Activated CD8-positive, alpha-beta T cell treated with anti-CD3 and anti-CD28 coated beads for 36 hours (primary cell): ENCODE measurements at regions not wholly inside any gene's neighbourhood (a gene's known extent, or its start where the extent isn't known, plus 50 kb on each side); places are given as distances from the start of the nearest gene placed in this dataset.

ENCODE experiments used
- ATAC-seq: fragments of 200-7000 bp; cut with Tn5 transposase; one replicate; pipeline ENCODE4 v1.10.0; 2021; ENCODE audit warnings: mild to moderate bottlenecking, moderate library complexity
- CTCF ChIA-PET: fragments of 350-600 bp; sonication (Branson Sonifier 250); formaldehyde crosslinking; loops from one replicate; lab custom pipeline; 2021; ENCODE audit warnings: antibody characterized with exemption; lab: Charles Lee
- POLR2A ChIA-PET: fragments of 350-600 bp; sonication (Branson Sonifier 250); formaldehyde crosslinking; loops from one replicate; lab custom pipeline; 2021; ENCODE audit warnings: antibody characterized with exemption; lab: Charles Lee
- DNase-seq: peaks from one replicate; pipeline ENCODE4 v3.0.0-alpha.2; 2020
- H3K27ac Mint-ChIP-seq: one replicate; pipeline ENCODE4 v1.8.0; 2021; ENCODE audit warnings: mild to moderate bottlenecking, mixed read lengths
- H3K27me3 Mint-ChIP-seq: one replicate; pipeline ENCODE4 v1.8.0; 2021; ENCODE audit warnings: mixed read lengths
- H3K36me3 Mint-ChIP-seq: one replicate; pipeline ENCODE4 v1.8.0; 2021; ENCODE audit warnings: low read depth, mixed read lengths
- H3K4me1 Mint-ChIP-seq: one replicate; pipeline ENCODE4 v1.8.0; 2021; ENCODE audit warnings: low read depth, mixed read lengths
- H3K4me3 Mint-ChIP-seq: one replicate; pipeline ENCODE4 v1.8.0; 2021; ENCODE audit warnings: mild to moderate bottlenecking, moderate library complexity, mixed read lengths
- H3K9me3 Mint-ChIP-seq: one replicate; pipeline ENCODE4 v1.8.0; 2021; ENCODE audit warnings: mixed read lengths
- intact Hi-C: fragments of 100-400 bp; cut with micrococcal nuclease; formaldehyde crosslinking; loops from one replicate; pipeline ENCODE4 v1.10.0; 2022
- TF ChIP-seq, protein P1 (sequence below): fragments of 200-600 bp; IDR thresholded peaks from one replicate; pipeline ENCODE4 v1.8.0; 2022; ENCODE audit warnings: antibody characterized with exemption, mild to moderate bottlenecking

DNA sequence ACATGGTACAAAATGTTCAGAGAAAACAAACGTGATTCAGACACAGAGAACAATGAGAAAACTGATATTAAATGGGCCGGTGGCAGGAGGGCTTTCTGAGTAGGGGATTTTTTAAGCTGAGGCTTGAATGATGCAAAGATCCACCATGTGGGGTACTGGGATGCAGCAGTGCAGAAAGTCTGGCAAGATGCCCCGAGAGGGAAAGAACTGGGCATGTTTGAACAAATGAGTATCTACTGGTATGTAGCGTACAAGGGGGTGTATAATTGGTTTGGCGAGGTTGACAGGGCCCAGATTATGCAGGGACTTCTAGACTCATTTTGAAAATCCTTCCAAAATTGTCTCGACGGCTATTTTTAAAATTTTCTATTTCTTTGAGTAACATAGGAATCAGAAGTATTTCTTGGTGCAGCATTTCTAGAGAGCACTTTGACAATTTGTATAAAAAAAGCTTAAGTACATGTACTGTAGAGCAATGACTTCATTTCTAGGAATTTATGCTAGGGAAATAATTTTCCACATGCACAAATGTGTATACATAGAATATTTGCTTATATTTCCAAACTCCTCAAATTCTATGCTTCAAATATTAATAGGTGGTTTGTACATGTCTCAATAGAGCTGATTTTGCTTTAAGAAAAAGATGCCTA, 119.6 kb upstream of the DOK5 start:
- Mint-ChIP-seq H3K4me3 (no peak overlapping the region), H3K27me3 (peaks cover 10% of the 10 kb centered on the region), H3K27ac (no peak overlapping the region), H3K9me3 (no peaks in the 10 kb centered on the region), H3K36me3 (no peaks in the 10 kb centered on the region), H3K4me1 (peaks cover 7% of the 10 kb centered on the region)
- TF ChIP-seq, protein P1, sequence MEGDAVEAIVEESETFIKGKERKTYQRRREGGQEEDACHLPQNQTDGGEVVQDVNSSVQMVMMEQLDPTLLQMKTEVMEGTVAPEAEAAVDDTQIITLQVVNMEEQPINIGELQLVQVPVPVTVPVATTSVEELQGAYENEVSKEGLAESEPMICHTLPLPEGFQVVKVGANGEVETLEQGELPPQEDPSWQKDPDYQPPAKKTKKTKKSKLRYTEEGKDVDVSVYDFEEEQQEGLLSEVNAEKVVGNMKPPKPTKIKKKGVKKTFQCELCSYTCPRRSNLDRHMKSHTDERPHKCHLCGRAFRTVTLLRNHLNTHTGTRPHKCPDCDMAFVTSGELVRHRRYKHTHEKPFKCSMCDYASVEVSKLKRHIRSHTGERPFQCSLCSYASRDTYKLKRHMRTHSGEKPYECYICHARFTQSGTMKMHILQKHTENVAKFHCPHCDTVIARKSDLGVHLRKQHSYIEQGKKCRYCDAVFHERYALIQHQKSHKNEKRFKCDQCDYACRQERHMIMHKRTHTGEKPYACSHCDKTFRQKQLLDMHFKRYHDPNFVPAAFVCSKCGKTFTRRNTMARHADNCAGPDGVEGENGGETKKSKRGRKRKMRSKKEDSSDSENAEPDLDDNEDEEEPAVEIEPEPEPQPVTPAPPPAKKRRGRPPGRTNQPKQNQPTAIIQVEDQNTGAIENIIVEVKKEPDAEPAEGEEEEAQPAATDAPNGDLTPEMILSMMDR, result no peak
- ChIA-PET CTCF (no interaction called here), POLR2A (no interaction called here)
- ATAC-seq, result no peak
- intact Hi-C loops, result no loop called here
- no peak for DNase-seq

DNA sequence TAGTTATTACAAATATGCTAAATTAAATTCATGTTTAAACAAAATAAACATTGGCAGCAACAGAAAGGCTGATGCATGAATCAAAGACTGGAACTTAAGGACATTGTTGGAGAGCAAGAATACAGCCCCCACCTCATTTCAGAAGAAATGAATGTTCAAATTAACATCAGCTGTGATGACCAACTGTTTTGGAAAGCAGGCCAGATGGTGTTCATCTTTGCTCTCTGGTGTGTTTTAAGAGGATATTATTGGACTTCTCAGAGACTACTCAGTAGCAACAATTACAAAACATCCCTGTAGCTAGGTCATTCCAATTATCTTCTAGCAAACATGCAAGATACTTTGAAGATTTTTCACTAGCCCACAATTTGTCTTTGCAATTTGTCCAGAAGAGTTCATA, 118.6 kb upstream of the DOK5 start:
- ATAC-seq (no peak), DNase-seq (no peak)
- Mint-ChIP-seq H3K4me1 (peaks cover 5% of the 10 kb centered on the region), H3K27ac (no peak overlapping the region), H3K9me3 (no peaks in the 10 kb centered on the region), H3K36me3 (no peaks in the 10 kb centered on the region), H3K27me3 (peaks cover 12% of the 10 kb centered on the region), H3K4me3 (no peak overlapping the region)
- TF ChIP-seq, protein P1, result no peak
- POLR2A ChIA-PET, result no interaction called here
- intact Hi-C loops, result no loop called here
- CTCF ChIA-PET, result no interaction called here

DNA sequence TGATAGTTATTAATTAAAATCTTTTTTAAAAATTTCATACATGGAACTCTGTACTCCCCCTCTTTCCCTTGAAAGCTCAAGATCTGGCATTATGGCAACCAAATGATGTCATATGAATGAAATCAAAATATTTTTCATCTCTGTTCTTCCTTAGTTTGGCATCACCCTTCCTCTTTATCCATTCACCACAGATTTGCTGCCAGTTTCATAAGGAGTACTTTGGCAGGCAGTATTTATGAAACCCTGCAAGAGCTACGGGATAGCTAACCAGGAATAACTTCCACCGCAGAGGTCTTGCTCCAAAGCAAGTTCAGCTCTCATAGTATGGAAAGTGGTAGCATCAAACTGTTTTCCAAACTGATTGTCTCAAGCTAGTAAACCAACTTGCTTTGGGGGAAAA, 113.9 kb upstream of the DOK5 start:
- ChIA-PET POLR2A (no interaction called here), CTCF (no interaction called here)
- intact Hi-C loops, result no loop called here
- H3K27me3 Mint-ChIP-seq, result peaks cover 4% of the 10 kb centered on the region
- no peak overlapping the region for H3K27ac Mint-ChIP-seq
- H3K36me3 Mint-ChIP-seq, result no peaks in the 10 kb centered on the region
- DNase-seq (no peak), ATAC-seq (no peak)
- no peak overlapping the region for H3K4me3 Mint-ChIP-seq
- TF ChIP-seq, protein P1, result no peak
- H3K4me1 Mint-ChIP-seq, result no peaks in the 10 kb centered on the region
- no peaks in the 10 kb centered on the region for H3K9me3 Mint-ChIP-seq

- Mint-ChIP-seq H3K27ac (no peak overlapping the region), H3K27me3 (peaks cover 4% of the 10 kb centered on the region), H3K4me1 (no peaks in the 10 kb centered on the region), H3K4me3 (no peak overlapping the region), H3K9me3 (no peaks in the 10 kb centered on the region), H3K36me3 (no peaks in the 10 kb centered on the region)
- TF ChIP-seq, protein P1, result no peak
- no peak for DNase-seq
- POLR2A ChIA-PET, result no interaction called here
- ATAC-seq, result no peak
- CTCF ChIA-PET, result no interaction called here
- intact Hi-C loops, result no loop called here
Observed at GRCh38 chr20:54362283-54362682, 113.1 kb upstream of the DOK5 start.

- Mint-ChIP-seq H3K27ac (no peak overlapping the region), H3K9me3 (no peaks in the 10 kb centered on the region), H3K27me3 (peaks cover 4% of the 10 kb centered on the region), H3K4me3 (no peak overlapping the region), H3K4me1 (no peaks in the 10 kb centered on the region), H3K36me3 (no peaks in the 10 kb centered on the region)
- ChIA-PET POLR2A (no interaction called here), CTCF (no interaction called here)
- intact Hi-C loops, result no loop called here
- TF ChIP-seq, protein P1, result no peak
- ATAC-seq, result no peak
- DNase-seq, result no peak
Observed at GRCh38 chr20:54364365-54364764, 111.0 kb upstream of the DOK5 start.
